Natural killer cell (primary cell): ENCODE measurements at regions not wholly inside any gene's neighbourhood (a gene's known extent, or its start where the extent isn't known, plus 50 kb on each side); places are given as distances from the start of the nearest gene placed in this dataset.

ENCODE experiments used
- ATAC-seq, 3 donors: fragments of 150-1000 bp in 2 of 3; fragments of 200-7000 bp in 1 of 3; cut with Tn5 transposase; 1 replicate in 1 of 3; 2 replicates in 2 of 3; pipeline ENCODE4 v1.10.0; 2021; ENCODE audit warnings: mild to moderate bottlenecking in 2 of 3, moderate library complexity in 2 of 3
- DNase-seq, 2 donors: peaks; one replicate each; pipeline versions ENCODE4 v3.0.0 to v3.0.0-alpha.2; 2013 to 2021; ENCODE audit warnings: mixed read lengths in 1 of 2
- H3K27ac ChIP-seq: one replicate; pipeline ENCODE4 v1.5.1; 2013; ENCODE audit warnings: mild to moderate bottlenecking, low read length
- H3K27me3 ChIP-seq: one replicate; pipeline ENCODE4 v1.6.1; 2013; ENCODE audit warnings: low read length; ENCODE audit not compliant: control insufficient read depth, insufficient read depth
- H3K36me3 ChIP-seq: one replicate; pipeline ENCODE4 v1.6.1; 2013; ENCODE audit warnings: low read length; ENCODE audit not compliant: control insufficient read depth, insufficient read depth
- H3K4me1 ChIP-seq: one replicate; pipeline ENCODE4 v1.6.1; 2013; ENCODE audit warnings: low read length; ENCODE audit not compliant: control insufficient read depth, insufficient read depth
- H3K4me3 ChIP-seq: one replicate; pipeline ENCODE4 v1.5.1; 2013; ENCODE audit warnings: low read length
- H3K9me3 ChIP-seq: one replicate; pipeline ENCODE4 v1.6.1; 2013; ENCODE audit warnings: low read length; ENCODE audit not compliant: control insufficient read depth, insufficient read depth
- H3K27ac Mint-ChIP-seq, 2 donors: one replicate each; pipeline ENCODE4 v1.8.0; 2022; ENCODE audit warnings: mild to moderate bottlenecking in 2 of 2, mixed read lengths in 2 of 2, moderate library complexity in 1 of 2
- H3K27me3 Mint-ChIP-seq, 2 donors: one replicate each; pipeline ENCODE4 v1.8.0; 2022; ENCODE audit warnings: low read depth in 2 of 2, mixed read lengths in 2 of 2
- H3K36me3 Mint-ChIP-seq: one replicate; pipeline ENCODE4 v1.8.0; 2022; ENCODE audit warnings: mixed read lengths
- H3K4me1 Mint-ChIP-seq, 2 donors: one replicate each; pipeline ENCODE4 v1.8.0; 2022; ENCODE audit warnings: mixed read lengths in 2 of 2
- H3K4me3 Mint-ChIP-seq: one replicate; pipeline ENCODE4 v1.8.0; 2022; ENCODE audit warnings: mild to moderate bottlenecking, moderate library complexity, mixed read lengths
- H3K9me3 Mint-ChIP-seq, 2 donors: one replicate each; pipeline ENCODE4 v1.8.0; 2022; ENCODE audit warnings: mixed read lengths in 2 of 2
- WGBS: methylation state at CpG from one replicate; pipeline ENCODE4 v1.1.7; 2013; ENCODE audit warnings: missing lambda C conversion rate; ENCODE audit not compliant: insufficient coverage; 5-methylcytosine and 5-hydroxymethylcytosine counted together
- intact Hi-C: fragments of 100-400 bp; cut with micrococcal nuclease; formaldehyde crosslinking; loops from one replicate; pipeline ENCODE4 v1.14.2; 2022
- TF ChIP-seq, protein P1 (sequence below): fragments of 200-600 bp; IDR thresholded peaks from one replicate; pipeline ENCODE4 v1.8.0; 2022; ENCODE audit warnings: antibody characterized with exemption

DNA sequence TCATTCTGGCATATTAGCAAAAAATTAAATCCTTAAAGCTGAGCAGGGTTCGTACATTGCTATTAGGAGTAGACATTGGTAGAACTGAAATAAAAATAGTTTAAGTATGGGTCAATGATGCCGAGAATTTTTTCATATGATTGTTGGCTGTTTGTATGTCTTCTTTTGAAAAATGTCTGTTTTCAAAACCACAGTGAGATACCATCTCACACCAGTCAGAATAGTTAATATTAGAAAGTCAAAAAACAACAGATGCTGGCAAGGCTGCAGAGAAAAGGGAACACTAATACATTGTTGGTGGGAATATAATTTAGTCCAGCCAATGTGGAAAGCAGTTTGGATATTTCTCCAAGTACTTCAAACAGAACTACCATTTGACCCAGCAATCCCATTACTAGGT lies 410.8 kb upstream of the TRIB2 start:
- no peak overlapping the region for H3K4me3 ChIP-seq
- peaks cover 8% of the 10 kb centered on the region for H3K4me1 ChIP-seq
- WGBS = 93% methylated on average over 1 of the region's 2 CpGs
- H3K4me3 Mint-ChIP-seq = no peak overlapping the region
- no peak overlapping the region for H3K27ac ChIP-seq
- peaks cover 13 to 28% of the 10 kb centered on the region in 2 donors for H3K27me3 Mint-ChIP-seq
- no peak overlapping the region for H3K27ac Mint-ChIP-seq
- H3K36me3 ChIP-seq = no peaks in the 10 kb centered on the region
- peaks cover 27 to 33% of the 10 kb centered on the region in 2 donors for H3K4me1 Mint-ChIP-seq
- intact Hi-C loops = no loop called here
- H3K9me3 Mint-ChIP-seq = no peaks in the 10 kb centered on the region
- DNase-seq (no peak), ATAC-seq (no peak)
- H3K9me3 ChIP-seq = no peaks in the 10 kb centered on the region
- H3K36me3 Mint-ChIP-seq = peaks cover 6% of the 10 kb centered on the region
- no peaks in the 10 kb centered on the region for H3K27me3 ChIP-seq
- TF ChIP-seq, protein P1, sequence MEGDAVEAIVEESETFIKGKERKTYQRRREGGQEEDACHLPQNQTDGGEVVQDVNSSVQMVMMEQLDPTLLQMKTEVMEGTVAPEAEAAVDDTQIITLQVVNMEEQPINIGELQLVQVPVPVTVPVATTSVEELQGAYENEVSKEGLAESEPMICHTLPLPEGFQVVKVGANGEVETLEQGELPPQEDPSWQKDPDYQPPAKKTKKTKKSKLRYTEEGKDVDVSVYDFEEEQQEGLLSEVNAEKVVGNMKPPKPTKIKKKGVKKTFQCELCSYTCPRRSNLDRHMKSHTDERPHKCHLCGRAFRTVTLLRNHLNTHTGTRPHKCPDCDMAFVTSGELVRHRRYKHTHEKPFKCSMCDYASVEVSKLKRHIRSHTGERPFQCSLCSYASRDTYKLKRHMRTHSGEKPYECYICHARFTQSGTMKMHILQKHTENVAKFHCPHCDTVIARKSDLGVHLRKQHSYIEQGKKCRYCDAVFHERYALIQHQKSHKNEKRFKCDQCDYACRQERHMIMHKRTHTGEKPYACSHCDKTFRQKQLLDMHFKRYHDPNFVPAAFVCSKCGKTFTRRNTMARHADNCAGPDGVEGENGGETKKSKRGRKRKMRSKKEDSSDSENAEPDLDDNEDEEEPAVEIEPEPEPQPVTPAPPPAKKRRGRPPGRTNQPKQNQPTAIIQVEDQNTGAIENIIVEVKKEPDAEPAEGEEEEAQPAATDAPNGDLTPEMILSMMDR = no peak

DNA sequence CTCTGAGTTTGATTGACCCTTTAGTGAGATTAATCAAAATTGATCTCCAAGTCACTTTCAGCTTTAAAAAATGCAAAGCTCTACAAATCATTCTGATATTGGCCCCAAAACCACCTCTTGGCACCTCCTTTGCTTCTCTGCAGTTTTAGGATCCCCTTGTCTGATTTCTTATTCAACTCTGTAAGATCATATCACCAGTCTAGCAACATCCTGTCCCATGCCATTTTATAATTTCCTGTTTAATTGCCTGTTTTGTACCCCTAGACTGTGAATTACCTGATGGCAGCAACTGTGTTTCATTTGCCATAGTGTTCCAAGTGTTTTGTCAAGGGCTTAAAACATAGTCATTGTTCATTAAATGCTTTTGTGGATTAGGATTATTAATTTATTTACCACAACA lies 406.3 kb upstream of the TRIB2 start:
- ATAC-seq (peak in 1 of 3 donors; percentile 43), DNase-seq (peak in 1 of 2 donors; percentile 16)
- Mint-ChIP-seq H3K27ac (no peak overlapping the region), H3K36me3 (peaks cover 13% of the 10 kb centered on the region), H3K4me3 (no peak overlapping the region), H3K9me3 (no peaks in the 10 kb centered on the region), H3K4me1 (peaks cover 14 to 19% of the 10 kb centered on the region in 2 donors), H3K27me3 (peaks cover 19 to 50% of the 10 kb centered on the region in 2 donors)
- Histone ChIP-seq H3K36me3 (no peaks in the 10 kb centered on the region), H3K4me1 (peaks cover 8% of the 10 kb centered on the region), H3K9me3 (no peaks in the 10 kb centered on the region), H3K27ac (no peak overlapping the region), H3K27me3 (peaks cover 3% of the 10 kb centered on the region), H3K4me3 (no peak overlapping the region)
- intact Hi-C loops = loop anchor here (10.0 kb wide), 1 partner anchor 446 kb away; no protein-coding TSS in a partner anchor
- TF ChIP-seq, protein P1 = no peak

DNA sequence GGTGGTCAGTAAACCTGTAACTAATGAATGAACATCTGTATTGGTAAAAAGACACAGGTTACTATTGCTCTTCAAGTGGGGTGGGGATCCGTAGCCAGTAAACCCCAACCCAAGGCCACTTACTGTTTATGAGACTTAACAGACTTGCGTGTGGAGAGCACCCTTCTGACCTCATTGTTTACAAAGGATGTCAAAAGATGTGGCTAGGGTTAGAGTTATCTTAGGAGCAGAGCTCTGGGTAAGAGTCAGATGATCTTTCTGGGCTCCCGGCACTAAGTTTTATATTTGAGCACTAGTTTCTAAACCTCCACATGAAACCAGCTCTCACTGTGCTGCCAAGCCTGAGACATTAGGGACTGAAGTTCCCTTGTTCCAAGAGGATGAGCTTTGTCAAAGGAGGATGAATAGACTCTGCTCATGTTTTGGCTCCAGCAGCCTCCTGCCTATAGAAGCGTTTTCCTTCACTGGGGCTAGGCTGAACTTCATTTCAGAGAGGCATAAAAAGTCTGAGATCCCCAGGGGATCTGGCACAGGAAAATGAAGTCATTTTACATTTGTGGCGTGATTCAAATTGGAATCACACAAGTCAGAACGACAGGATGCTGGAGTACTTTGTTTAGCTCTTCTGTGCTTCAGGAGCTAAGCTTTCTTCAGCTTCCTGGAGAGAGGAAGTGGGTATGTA lies 403.1 kb upstream of the TRIB2 start:
- no peak overlapping the region for H3K4me3 ChIP-seq
- Mint-ChIP-seq H3K4me3 (no peak overlapping the region), H3K36me3 (peaks cover 13% of the 10 kb centered on the region), H3K27me3 (peaks cover 33 to 78% of the 10 kb centered on the region in 2 donors), H3K4me1 (peaks cover 35 to 47% of the 10 kb centered on the region in 2 donors), H3K27ac (no peak overlapping the region), H3K9me3 (no peaks in the 10 kb centered on the region)
- H3K27me3 ChIP-seq = peaks cover 3% of the 10 kb centered on the region
- 69% methylated on average over 6 of the region's 6 CpGs for WGBS
- intact Hi-C loops = loop anchor here (10.0 kb wide), 1 partner anchor 449 kb away; no protein-coding TSS in a partner anchor
- no peak for DNase-seq
- H3K36me3 ChIP-seq = no peaks in the 10 kb centered on the region
- peaks cover 23% of the 10 kb centered on the region for H3K4me1 ChIP-seq
- TF ChIP-seq, protein P1 = no peak
- peak in 1 of 3 donors; percentile 41 for ATAC-seq
- H3K27ac ChIP-seq = no peak overlapping the region
- H3K9me3 ChIP-seq = no peaks in the 10 kb centered on the region
